DMS153 treated with DMSO at 0.1 percent for 48 hours (cell line): ENCODE measurements at regions not wholly inside any gene's neighbourhood (a gene's known extent, or its start where the extent isn't known, plus 50 kb on each side); places are given as distances from the start of the nearest gene placed in this dataset.

ENCODE experiments used
- DNase-seq: peaks from one replicate; lab custom pipeline; 2025; ENCODE audit not compliant: unreplicated experiment; lab: John Stamatoyannopoulos, UW

- DNase-seq: no peak
These were observed 208.1 kb downstream of the GBA3 start for GRCh38 chr4:22900876-22901275.

GRCh38 chr4:22897520-22898108 lies 204.9 kb downstream of the GBA3 start:
- DNase-seq: peak; percentile 0

- DNase-seq: no peak
These were observed 202.7 kb downstream of the GBA3 start for GRCh38 chr4:22895482-22895881.

- no peak for DNase-seq
These were observed 191.4 kb downstream of the GBA3 start for GRCh38 chr4:22884157-22884556.

- no peak for DNase-seq
These were observed 188.7 kb downstream of the GBA3 start for GRCh38 chr4:22881411-22881810.

- no peak for DNase-seq
These were observed 184.8 kb downstream of the GBA3 start for GRCh38 chr4:22877486-22878052.

- no peak for DNase-seq
These were observed 183.5 kb downstream of the GBA3 start for GRCh38 chr4:22876270-22876669.

GRCh38 chr4:22875587-22876257 lies 183.0 kb downstream of the GBA3 start:
- DNase-seq: no peak

- no peak for DNase-seq
These were observed 181.7 kb downstream of the GBA3 start for GRCh38 chr4:22874334-22874912.

GRCh38 chr4:22873899-22874298 lies 181.2 kb downstream of the GBA3 start:
- no peak for DNase-seq

GRCh38 chr4:22870847-22871449 lies 178.2 kb downstream of the GBA3 start:
- DNase-seq: no peak

- DNase-seq: no peak
These were observed 176.5 kb downstream of the GBA3 start for GRCh38 chr4:22869235-22869634.
